ENCODE measurements at regions not wholly inside any gene's neighbourhood (a gene's known extent, or its start where the extent isn't known, plus 50 kb on each side); places are given as distances from the start of the nearest gene placed in this dataset.

GRCh38 chr5:116703941-116704340, 129.3 kb upstream of the SEMA6A start:
- no peak for TF ChIP-seq CTCF (IDR thresholded peaks at IDR 0.05)
- no peaks in the 10 kb centered on the region for H3K4me1 Mint-ChIP-seq (ENCODE audit: low read depth)
- H3K27ac Mint-ChIP-seq (ENCODE audit: unreplicated experiment) = no peak overlapping the region
- no peak overlapping the region for H3K4me3 Mint-ChIP-seq (ENCODE audit: unreplicated experiment)
- no peak for DNase-seq (ENCODE audit: low spot score)
- no peaks in the 10 kb centered on the region for H3K9me3 Mint-ChIP-seq (ENCODE audit: low read depth)
- H3K27me3 Mint-ChIP-seq (ENCODE audit: low read depth) = no peaks in the 10 kb centered on the region
- H3K36me3 Mint-ChIP-seq (ENCODE audit: low read depth) = no peaks in the 10 kb centered on the region

GRCh38 chr5:116703328-116703727, 128.7 kb upstream of the SEMA6A start:
- Mint-ChIP-seq H3K36me3 (ENCODE audit: low read depth) (no peaks in the 10 kb centered on the region), H3K4me1 (ENCODE audit: low read depth) (no peaks in the 10 kb centered on the region), H3K27me3 (ENCODE audit: low read depth) (no peaks in the 10 kb centered on the region), H3K27ac (ENCODE audit: unreplicated experiment) (no peak overlapping the region), H3K4me3 (ENCODE audit: unreplicated experiment) (no peak overlapping the region), H3K9me3 (ENCODE audit: low read depth) (no peaks in the 10 kb centered on the region)
- no peak for TF ChIP-seq CTCF (IDR thresholded peaks at IDR 0.05)
- no peak for DNase-seq (ENCODE audit: low spot score)

- TF ChIP-seq CTCF (IDR thresholded peaks at IDR 0.05) = no peak
- H3K27me3 Mint-ChIP-seq (ENCODE audit: low read depth) = no peaks in the 10 kb centered on the region
- no peaks in the 10 kb centered on the region for H3K36me3 Mint-ChIP-seq (ENCODE audit: low read depth)
- H3K9me3 Mint-ChIP-seq (ENCODE audit: low read depth) = no peaks in the 10 kb centered on the region
- no peak overlapping the region for H3K27ac Mint-ChIP-seq (ENCODE audit: unreplicated experiment)
- no peak overlapping the region for H3K4me3 Mint-ChIP-seq (ENCODE audit: unreplicated experiment)
- DNase-seq (ENCODE audit: low spot score) = no peak
- H3K4me1 Mint-ChIP-seq (ENCODE audit: low read depth) = no peaks in the 10 kb centered on the region
Observed at GRCh38 chr5:116702776-116703175, 128.2 kb upstream of the SEMA6A start.

- H3K4me3 Mint-ChIP-seq (ENCODE audit: unreplicated experiment) = no peak overlapping the region
- no peaks in the 10 kb centered on the region for H3K36me3 Mint-ChIP-seq (ENCODE audit: low read depth)
- H3K27me3 Mint-ChIP-seq (ENCODE audit: low read depth) = no peaks in the 10 kb centered on the region
- H3K9me3 Mint-ChIP-seq (ENCODE audit: low read depth) = no peaks in the 10 kb centered on the region
- H3K4me1 Mint-ChIP-seq (ENCODE audit: low read depth) = peaks cover 12% of the 10 kb centered on the region
- no peak for DNase-seq (ENCODE audit: low spot score)
- no peak for TF ChIP-seq CTCF (IDR thresholded peaks at IDR 0.05)
- no peak overlapping the region for H3K27ac Mint-ChIP-seq (ENCODE audit: unreplicated experiment)
Observed at GRCh38 chr5:116699332-116699731, 124.7 kb upstream of the SEMA6A start.

- H3K27ac Mint-ChIP-seq (ENCODE audit: unreplicated experiment) = no peak overlapping the region
- no peaks in the 10 kb centered on the region for H3K27me3 Mint-ChIP-seq (ENCODE audit: low read depth)
- H3K36me3 Mint-ChIP-seq (ENCODE audit: low read depth) = no peaks in the 10 kb centered on the region
- TF ChIP-seq CTCF (IDR thresholded peaks at IDR 0.05) = no peak
- no peaks in the 10 kb centered on the region for H3K9me3 Mint-ChIP-seq (ENCODE audit: low read depth)
- DNase-seq (ENCODE audit: low spot score) = no peak
- H3K4me3 Mint-ChIP-seq (ENCODE audit: unreplicated experiment) = no peak overlapping the region
- peaks cover 12% of the 10 kb centered on the region for H3K4me1 Mint-ChIP-seq (ENCODE audit: low read depth)
Observed at GRCh38 chr5:116696366-116696765, 121.7 kb upstream of the SEMA6A start.
